Heart right ventricle (tissue), 16 donors: ENCODE measurements at regions not wholly inside any gene's neighbourhood (a gene's known extent, or its start where the extent isn't known, plus 50 kb on each side); places are given as distances from the start of the nearest gene placed in this dataset.
"Not testable (repeated sequence)": the region's sequence is repeated elsewhere in the genome, so short reads cannot be mapped to it uniquely, and the experiment has no call there.

Experiments
- ATAC-seq, 8 donors: fragments of 200-7000 bp; cut with Tn5 transposase; one replicate each; pipeline ENCODE4 v1.9.1; 2020; ENCODE audit warnings: mild to moderate bottlenecking in 8 of 8, moderate library complexity in 8 of 8, moderate number of reproducible peaks in 1 of 8
- DNase-seq, 2 donors: peaks; one replicate each; pipeline ENCODE4 v3.0.0-alpha.2; 2020
- H3K27ac ChIP-seq, 10 donors: fragments of 200-600 bp; sonication (generic) in 2 of 10; one replicate each; pipeline versions ENCODE4 v1.5.0 to v1.8.0; 2020 to 2022; ENCODE audit warnings: mild to moderate bottlenecking in 3 of 10
- H3K27me3 ChIP-seq, 7 donors: fragments of 200-600 bp; one replicate each; pipeline ENCODE4 v1.8.0; 2021 to 2022; ENCODE audit warnings: mild to moderate bottlenecking in 2 of 7
- H3K36me3 ChIP-seq, 9 donors: fragments of 200-600 bp; sonication (generic) in 1 of 9; one replicate each; pipeline versions ENCODE4 v1.5.0 to v1.8.0; 2020 to 2022; ENCODE audit warnings: mild to moderate bottlenecking in 2 of 9
- H3K4me1 ChIP-seq, 9 donors: fragments of 200-600 bp; sonication (generic) in 1 of 9; one replicate each; pipeline versions ENCODE4 v1.5.0 to v1.8.0; 2020 to 2022; ENCODE audit warnings: mild to moderate bottlenecking in 4 of 9
- H3K4me3 ChIP-seq, 10 donors: fragments of 200-600 bp; sonication (generic) in 2 of 10; one replicate each; pipeline versions ENCODE4 v1.5.0 to v1.8.0; 2020 to 2022; ENCODE audit warnings: mild to moderate bottlenecking in 7 of 10, moderate library complexity in 2 of 10
- H3K9me3 ChIP-seq, 11 donors: fragments of 200-600 bp in 10 of 11; sonication (generic) in 2 of 11; one replicate each; pipeline versions ENCODE4 v1.5.0 to v1.8.0; 2013 to 2022; ENCODE audit warnings: mild to moderate bottlenecking in 2 of 11, control low read depth in 1 of 11, moderate library complexity in 1 of 11
- CTCF ChIP-seq, 9 donors: fragments of 200-600 bp; sonication (generic) in 2 of 9; IDR thresholded peaks; one replicate each; pipeline versions ENCODE4 v1.5.0 to v1.8.0; 2021 to 2022; ENCODE audit warnings: antibody characterized with exemption in 9 of 9, mild to moderate bottlenecking in 5 of 9, moderate library complexity in 1 of 9
- WGBS, 2 donors: extraction: QIAGEN DNeasy Blood & Tissue Kit; methylation state at CpG; one replicate each; pipeline ENCODE4 v1.1.7; 2013; ENCODE audit warnings: inconsistent platforms in 1 of 2; 5-methylcytosine and 5-hydroxymethylcytosine counted together
- intact Hi-C, 10 donors: fragments of 100-400 bp; cut with DNase I; formaldehyde crosslinking; loops; one replicate each; pipeline versions ENCODE4 v1.11.1 to v1.14.2; 2022
- donor health status: Arrhythmogenic right ventricular cardiomyopathy.
- donor health status: ischemic (EF 13 %, LVEDD 7.1; RV severe dilation, severe dysfunction).
- donor health status: healthy with polysubstance abuse.
- donor health status: DM: no; HTN: yes; CAD: no.
- donor health status: DM: no; HTN: no; CAD: no.
- donor health status: ischemic (EF 25% LVEDD 6.9; RV normal size, moderate dysfunction).
- donor health status: ischemic (EF 25% LVEDD 5.7; RV mildly dilated, moderate dysfunction).
- donor health status: healthy.
- donor health status: DM: yes; HTN: yes; CAD: no.
- donor health status: Ischemic cardiomyopathy.
- donor health status: ischemic (EF 35%, LVEDD 5.7; RV mildly dilated, moderate dysfunction).
- donor health status: nonischemic (EF 11% LVEDD 7.7; RV severe dilation, severe dysfunction).
- donor health status: DM: yes; HTN: yes; CAD: no.
- donor health status: PGD.
- donor health status: ischemic (EF 29% LVEDD 5.4; RV normal size, mild dysfunction).
- donor health status: nonischemic (EF 23%, LVEDD 6.1; RV moderate dilation, normal function).

- no peaks in the 10 kb centered on the region for H3K36me3 ChIP-seq
- TF ChIP-seq CTCF (IDR thresholded peaks at IDR 0.05), result no peak
- no peaks in the 10 kb centered on the region for H3K4me1 ChIP-seq
- intact Hi-C loops, result no loop called here
- H3K27ac ChIP-seq, result no peak overlapping the region
- DNase-seq (no peak), ATAC-seq (no peak)
- H3K4me3 ChIP-seq, result no peak overlapping the region
- no peaks in the 10 kb centered on the region for H3K9me3 ChIP-seq
- no peaks in the 10 kb centered on the region for H3K27me3 ChIP-seq
These were observed 383.9 kb downstream of the MAT2B start for GRCh38 chr5:163889369-163889768.

GRCh38 chr5:163890261-163890660, 384.8 kb downstream of the MAT2B start:
- intact Hi-C loops, result no loop called here
- Histone ChIP-seq H3K4me1 (no peaks in the 10 kb centered on the region), H3K27ac (no peak overlapping the region), H3K36me3 (no peaks in the 10 kb centered on the region), H3K27me3 (no peaks in the 10 kb centered on the region), H3K9me3 (no peaks in the 10 kb centered on the region), H3K4me3 (no peak overlapping the region)
- no peak for ATAC-seq
- 34 to 46% methylated on average over 2 of the region's 2 CpGs for WGBS, 2 donors
- TF ChIP-seq CTCF (IDR thresholded peaks at IDR 0.05), result no peak
- no peak for DNase-seq

GRCh38 chr5:163893281-163893680, 387.9 kb downstream of the MAT2B start:
- no peak for TF ChIP-seq CTCF (IDR thresholded peaks at IDR 0.05)
- Histone ChIP-seq H3K4me3 (no peak overlapping the region), H3K9me3 (no peaks in the 10 kb centered on the region), H3K27me3 (no peaks in the 10 kb centered on the region), H3K27ac (no peak overlapping the region), H3K4me1 (no peaks in the 10 kb centered on the region), H3K36me3 (no peaks in the 10 kb centered on the region)
- intact Hi-C loops, result no loop called here
- WGBS, 2 donors, result 85 to 87% methylated on average over 2 of the region's 2 CpGs
- ATAC-seq, result no peak
- no peak for DNase-seq

GRCh38 chr5:163894645-163895044, 389.2 kb downstream of the MAT2B start:
- Histone ChIP-seq H3K27ac (no peak overlapping the region), H3K4me1 (no peaks in the 10 kb centered on the region), H3K4me3 (no peak overlapping the region), H3K27me3 (no peaks in the 10 kb centered on the region), H3K36me3 (no peaks in the 10 kb centered on the region), H3K9me3 (no peaks in the 10 kb centered on the region)
- no peak for TF ChIP-seq CTCF (IDR thresholded peaks at IDR 0.05)
- ATAC-seq (no peak), DNase-seq (no peak)
- intact Hi-C loops, result no loop called here

GRCh38 chr5:163898873-163899272, 393.5 kb downstream of the MAT2B start:
- H3K9me3 ChIP-seq, result peaks cover 0 to 21% (median 5%) of the 10 kb centered on the region in 11 donors

GRCh38 chr5:163907783-163908182, 402.4 kb downstream of the MAT2B start:
- WGBS, 2 donors, result 77 to 82% methylated on average over 1 of the region's 1 CpG
- H3K27me3 ChIP-seq, intact Hi-C loops, H3K27ac ChIP-seq, H3K4me1 ChIP-seq, H3K36me3 ChIP-seq, DNase-seq, ATAC-seq, H3K4me3 ChIP-seq: not testable (repeated sequence)
- peaks cover 0 to 25% (median 4%) of the 10 kb centered on the region in 11 donors for H3K9me3 ChIP-seq

More at GRCh38 chr5:163898873-163899272, 393.5 kb downstream of the MAT2B start:
- DNase-seq (no peak), ATAC-seq (no peak)
- Histone ChIP-seq H3K4me1 (no peaks in the 10 kb centered on the region), H3K36me3 (no peaks in the 10 kb centered on the region), H3K27ac (no peak overlapping the region), H3K4me3 (no peak overlapping the region), H3K27me3 (no peaks in the 10 kb centered on the region)
- intact Hi-C loops, result no loop called here
- TF ChIP-seq CTCF (IDR thresholded peaks at IDR 0.05), result no peak
